Naive thymus-derived CD4-positive, alpha-beta T cell (primary cell): ENCODE measurements at regions not wholly inside any gene's neighbourhood (a gene's known extent, or its start where the extent isn't known, plus 50 kb on each side); places are given as distances from the start of the nearest gene placed in this dataset.
A peak's percentile ranks its signal among the peaks of the same experiment; 100 is the strongest.

Experiments
- ATAC-seq: fragments of 150-1000 bp; cut with Tn5 transposase; 2 replicates; pipeline ENCODE4 v1.10.0; 2021; ENCODE audit warnings: mild to moderate bottlenecking, moderate library complexity
- CTCF ChIA-PET: fragments of 350-600 bp; sonication (Branson Sonifier 250); formaldehyde crosslinking; loops from one replicate; lab custom pipeline; 2021; ENCODE audit warnings: antibody characterized with exemption; lab: Charles Lee
- POLR2A ChIA-PET: fragments of 350-600 bp; sonication (Branson Sonifier 250); formaldehyde crosslinking; loops from one replicate; lab custom pipeline; 2021; ENCODE audit warnings: antibody characterized with exemption, inconsistent platforms; lab: Charles Lee
- DNase-seq, 9 donors: peaks; one replicate each; pipeline versions ENCODE4 v3.0.0 to v3.0.0-alpha.2; 2020 to 2022; ENCODE audit warnings: mixed read lengths in 1 of 9
- H3K27ac ChIP-seq: one replicate; pipeline ENCODE4 v1.7.0; 2013; ENCODE audit warnings: mild to moderate bottlenecking, low read depth, low read length, moderate library complexity
- H3K27me3 ChIP-seq, 2 donors: one replicate each; pipeline ENCODE4 v1.7.0; 2013; ENCODE audit warnings: low read length in 2 of 2, mild to moderate bottlenecking in 2 of 2, moderate library complexity in 2 of 2; ENCODE audit not compliant: control insufficient read depth in 2 of 2, insufficient read depth in 2 of 2
- H3K36me3 ChIP-seq, 3 experiments: 1 replicate in 2 of 3; 2 replicates in 1 of 3; pipeline ENCODE4 v1.7.0; 2013; ENCODE audit warnings: low read length in 3 of 3, mild to moderate bottlenecking in 3 of 3, moderate library complexity in 1 of 3; ENCODE audit not compliant: insufficient read depth in 3 of 3, control insufficient read depth in 2 of 3
- H3K4me1 ChIP-seq, 2 donors: one replicate each; pipeline ENCODE4 v1.7.0; 2013; ENCODE audit warnings: low read length in 2 of 2, mild to moderate bottlenecking in 2 of 2, moderate library complexity in 1 of 2; ENCODE audit not compliant: control insufficient read depth in 2 of 2, insufficient read depth in 2 of 2
- H3K4me3 ChIP-seq: 2 replicates; pipeline ENCODE4 v1.7.0; 2013; ENCODE audit warnings: mild to moderate bottlenecking, low read length
- H3K9me3 ChIP-seq, 3 experiments: 1 replicate in 2 of 3; 2 replicates in 1 of 3; pipeline ENCODE4 v1.7.0; 2013; ENCODE audit warnings: low read length in 3 of 3; ENCODE audit not compliant: control insufficient read depth in 2 of 3
- H3K27ac Mint-ChIP-seq, 9 donors: one replicate each; pipeline ENCODE4 v1.8.0; 2020 to 2022; ENCODE audit warnings: mixed read lengths in 9 of 9, mild to moderate bottlenecking in 8 of 9, moderate library complexity in 5 of 9, inconsistent platforms in 2 of 9
- H3K27me3 Mint-ChIP-seq, 5 donors: one replicate each; pipeline ENCODE4 v1.8.0; 2021 to 2022; ENCODE audit warnings: mixed read lengths in 5 of 5, mild to moderate bottlenecking in 1 of 5
- H3K36me3 Mint-ChIP-seq, 5 donors: one replicate each; pipeline ENCODE4 v1.8.0; 2020 to 2022; ENCODE audit warnings: mixed read lengths in 5 of 5, mild to moderate bottlenecking in 3 of 5, inconsistent platforms in 1 of 5
- H3K4me1 Mint-ChIP-seq, 7 donors: one replicate each; pipeline ENCODE4 v1.8.0; 2020 to 2022; ENCODE audit warnings: mixed read lengths in 7 of 7, mild to moderate bottlenecking in 3 of 7, inconsistent platforms in 1 of 7
- H3K4me3 Mint-ChIP-seq, 10 donors: one replicate each; pipeline ENCODE4 v1.8.0; 2020 to 2022; ENCODE audit warnings: mild to moderate bottlenecking in 10 of 10, mixed read lengths in 10 of 10, moderate library complexity in 6 of 10, inconsistent platforms in 2 of 10
- H3K9me3 Mint-ChIP-seq, 11 donors: one replicate each; pipeline ENCODE4 v1.8.0; 2020 to 2022; ENCODE audit warnings: mixed read lengths in 11 of 11, mild to moderate bottlenecking in 4 of 11, inconsistent platforms in 1 of 11, moderate library complexity in 1 of 11
- intact Hi-C, 2 donors: fragments of 100-400 bp; cut with micrococcal nuclease; formaldehyde crosslinking; loops; one replicate each; pipeline ENCODE4 v1.15.1; 2023

- Histone ChIP-seq H3K36me3 (no peaks in the 10 kb centered on the region), H3K27ac (no peak overlapping the region), H3K4me1 (peaks cover 0 to 6% of the 10 kb centered on the region in 2 donors), H3K9me3 (peaks cover 0 to 7% (median 0%) of the 10 kb centered on the region in 3 experiments), H3K27me3 (no peaks in the 10 kb centered on the region), H3K4me3 (no peak overlapping the region)
- ATAC-seq (no peak), DNase-seq (peak in 1 of 9 donors; percentile 7)
- Mint-ChIP-seq H3K4me1 (peaks cover 0 to 13% (median 13%) of the 10 kb centered on the region in 7 donors), H3K9me3 (peaks cover 3 to 35% (median 17%) of the 10 kb centered on the region in 11 donors), H3K4me3 (peak overlapping the region in 7 of 10 donors; percentile 1 to 30 (median 5)), H3K36me3 (peaks cover 0 to 11% (median 4%) of the 10 kb centered on the region in 5 donors), H3K27ac (peak overlapping the region in 4 of 9 donors; percentile 1 to 89 (median 22)), H3K27me3 (no peaks in the 10 kb centered on the region)
- POLR2A ChIA-PET, result no interaction called here
- intact Hi-C loops, result no loop called here
- CTCF ChIA-PET, result no interaction called here
These were observed 151.7 kb downstream of the RPAP3 start for GRCh38 chr12:47554046-47554653.

GRCh38 chr12:47553266-47553665, 152.6 kb downstream of the RPAP3 start:
- ATAC-seq (no peak), DNase-seq (no peak)
- peaks cover 0 to 13% (median 13%) of the 10 kb centered on the region in 7 donors for H3K4me1 Mint-ChIP-seq
- intact Hi-C loops, result no loop called here
- H3K9me3 Mint-ChIP-seq, result peaks cover 3 to 35% (median 18%) of the 10 kb centered on the region in 11 donors
- Histone ChIP-seq H3K9me3 (peaks cover 0 to 7% (median 0%) of the 10 kb centered on the region in 3 experiments), H3K4me3 (no peak overlapping the region), H3K27me3 (no peaks in the 10 kb centered on the region), H3K4me1 (peaks cover 0 to 6% of the 10 kb centered on the region in 2 donors), H3K36me3 (no peaks in the 10 kb centered on the region), H3K27ac (no peak overlapping the region)
- no peaks in the 10 kb centered on the region for H3K27me3 Mint-ChIP-seq
- ChIA-PET CTCF (no interaction called here), POLR2A (no interaction called here)
- no peak overlapping the region for H3K27ac Mint-ChIP-seq
- H3K36me3 Mint-ChIP-seq, result peaks cover 0 to 11% (median 4%) of the 10 kb centered on the region in 5 donors
- no peak overlapping the region for H3K4me3 Mint-ChIP-seq

GRCh38 chr12:47551426-47551851, 154.4 kb downstream of the RPAP3 start:
- peaks cover 0 to 7% (median 0%) of the 10 kb centered on the region in 3 experiments for H3K9me3 ChIP-seq
- Mint-ChIP-seq H3K27ac (no peak overlapping the region), H3K9me3 (peaks cover 3 to 35% (median 18%) of the 10 kb centered on the region in 11 donors), H3K4me3 (no peak overlapping the region), H3K36me3 (peaks cover 0 to 11% (median 4%) of the 10 kb centered on the region in 5 donors), H3K4me1 (peaks cover 0 to 13% (median 13%) of the 10 kb centered on the region in 7 donors), H3K27me3 (no peaks in the 10 kb centered on the region)
- H3K4me1 ChIP-seq, result peaks cover 0 to 6% of the 10 kb centered on the region in 2 donors
- no peak overlapping the region for H3K27ac ChIP-seq
- ATAC-seq (no peak), DNase-seq (no peak)
- ChIA-PET POLR2A (no interaction called here), CTCF (no interaction called here)
- intact Hi-C loops, result no loop called here
- no peaks in the 10 kb centered on the region for H3K36me3 ChIP-seq
- H3K4me3 ChIP-seq, result no peak overlapping the region
- no peaks in the 10 kb centered on the region for H3K27me3 ChIP-seq

- no peaks in the 10 kb centered on the region for H3K27me3 Mint-ChIP-seq
- H3K4me1 Mint-ChIP-seq, result peaks cover 4 to 11% (median 8%) of the 10 kb centered on the region in 7 donors
- H3K4me1 ChIP-seq, result peaks cover 0 to 1% of the 10 kb centered on the region in 2 donors
- H3K27ac Mint-ChIP-seq, result no peak overlapping the region
- CTCF ChIA-PET, result interaction anchor here (0.6 kb wide), 1 partner anchor 680 kb away, joined by 5 read pairs; no protein-coding TSS in a partner anchor
- H3K4me3 Mint-ChIP-seq, result no peak overlapping the region
- no peaks in the 10 kb centered on the region for H3K27me3 ChIP-seq
- no peak overlapping the region for H3K4me3 ChIP-seq
- no peaks in the 10 kb centered on the region for H3K36me3 ChIP-seq
- peaks cover 3 to 29% (median 16%) of the 10 kb centered on the region in 11 donors for H3K9me3 Mint-ChIP-seq
- H3K27ac ChIP-seq, result no peak overlapping the region
- DNase-seq (no peak), ATAC-seq (no peak)
- H3K36me3 Mint-ChIP-seq, result peaks cover 0 to 11% (median 4%) of the 10 kb centered on the region in 5 donors
- peaks cover 0 to 7% (median 0%) of the 10 kb centered on the region in 3 experiments for H3K9me3 ChIP-seq
- intact Hi-C loops, result no loop called here
- POLR2A ChIA-PET, result no interaction called here
These were observed 156.6 kb downstream of the RPAP3 start for GRCh38 chr12:47549258-47549657.

- CTCF ChIA-PET, result interaction anchor here (0.6 kb wide), 1 partner anchor 680 kb away, joined by 5 read pairs; no protein-coding TSS in a partner anchor
- no peaks in the 10 kb centered on the region for H3K27me3 ChIP-seq
- H3K36me3 ChIP-seq, result no peaks in the 10 kb centered on the region
- H3K4me1 ChIP-seq, result no peaks in the 10 kb centered on the region
- Mint-ChIP-seq H3K9me3 (peaks cover 3 to 21% (median 9%) of the 10 kb centered on the region in 11 donors), H3K4me1 (peaks cover 0 to 7% (median 0%) of the 10 kb centered on the region in 7 donors), H3K36me3 (peaks cover 0 to 7% (median 4%) of the 10 kb centered on the region in 5 donors), H3K27me3 (no peaks in the 10 kb centered on the region), H3K27ac (no peak overlapping the region), H3K4me3 (no peak overlapping the region)
- peaks cover 0 to 7% (median 0%) of the 10 kb centered on the region in 3 experiments for H3K9me3 ChIP-seq
- POLR2A ChIA-PET, result no interaction called here
- no peak overlapping the region for H3K4me3 ChIP-seq
- DNase-seq (no peak), ATAC-seq (no peak)
- H3K27ac ChIP-seq, result no peak overlapping the region
- intact Hi-C loops, result no loop called here
These were observed 157.4 kb downstream of the RPAP3 start for GRCh38 chr12:47548401-47548800.

GRCh38 chr12:47547077-47547476, 158.8 kb downstream of the RPAP3 start:
- peaks cover 0 to 10% (median 2%) of the 10 kb centered on the region in 11 donors for H3K9me3 Mint-ChIP-seq
- no peaks in the 10 kb centered on the region for H3K9me3 ChIP-seq
- ChIA-PET CTCF (no interaction called here), POLR2A (no interaction called here)
- peak overlapping the region in 1 of 9 donors; percentile 19 for H3K27ac Mint-ChIP-seq
- H3K36me3 ChIP-seq, result no peaks in the 10 kb centered on the region
- no peaks in the 10 kb centered on the region for H3K36me3 Mint-ChIP-seq
- H3K4me3 Mint-ChIP-seq, result no peak overlapping the region
- H3K27me3 Mint-ChIP-seq, result peaks cover 0 to 4% (median 0%) of the 10 kb centered on the region in 5 donors
- H3K27ac ChIP-seq, result no peak overlapping the region
- no peak overlapping the region for H3K4me3 ChIP-seq
- ATAC-seq (no peak), DNase-seq (no peak)
- H3K4me1 ChIP-seq, result no peaks in the 10 kb centered on the region
- intact Hi-C loops, result no loop called here
- no peaks in the 10 kb centered on the region for H3K27me3 ChIP-seq
- peaks cover 0 to 7% (median 0%) of the 10 kb centered on the region in 7 donors for H3K4me1 Mint-ChIP-seq
